ENCODE measurements at regions not wholly inside any gene's neighbourhood (a gene's known extent, or its start where the extent isn't known, plus 50 kb on each side); places are given as distances from the start of the nearest gene placed in this dataset.

GRCh38 chr4:19993242-19993641 lies 258.5 kb upstream of the SLIT2 start:
- H3K27ac ChIP-seq, result no peak overlapping the region
- intact Hi-C loops (cut with DNase I), result no loop called here
- no peaks in the 10 kb centered on the region for H3K9me3 ChIP-seq
- H3K36me3 ChIP-seq, result no peaks in the 10 kb centered on the region
- no peaks in the 10 kb centered on the region for H3K27me3 ChIP-seq
- no peaks in the 10 kb centered on the region for H3K4me1 ChIP-seq
- H3K9ac ChIP-seq (ENCODE audit: low read depth in 2 of 2, low read length in 2 of 2), result no peak overlapping the region
- H3K4me3 ChIP-seq, result no peak overlapping the region
- no peak for DNase-seq
- no peak for TF ChIP-seq CTCF (IDR thresholded peaks at IDR 0.05)

GRCh38 chr4:19992471-19993093 lies 259.1 kb upstream of the SLIT2 start:
- H3K4me3 ChIP-seq, result no peak overlapping the region
- H3K27me3 ChIP-seq, result no peaks in the 10 kb centered on the region
- no peak for TF ChIP-seq CTCF (IDR thresholded peaks at IDR 0.05)
- no peak overlapping the region for H3K27ac ChIP-seq
- no peak overlapping the region for H3K9ac ChIP-seq (ENCODE audit: low read depth in 2 of 2, low read length in 2 of 2)
- H3K4me1 ChIP-seq, result no peaks in the 10 kb centered on the region
- H3K9me3 ChIP-seq, result no peaks in the 10 kb centered on the region
- H3K36me3 ChIP-seq, result no peaks in the 10 kb centered on the region
- intact Hi-C loops (cut with DNase I), result no loop called here
- DNase-seq, result no peak

GRCh38 chr4:19987746-19988145 lies 264.0 kb upstream of the SLIT2 start:
- Histone ChIP-seq H3K27me3 (no peaks in the 10 kb centered on the region), H3K36me3 (no peaks in the 10 kb centered on the region), H3K9ac (ENCODE audit: low read depth in 2 of 2, low read length in 2 of 2) (no peak overlapping the region), H3K4me3 (no peak overlapping the region), H3K27ac (no peak overlapping the region), H3K4me1 (no peaks in the 10 kb centered on the region), H3K9me3 (no peaks in the 10 kb centered on the region)
- intact Hi-C loops (cut with DNase I), result no loop called here
- TF ChIP-seq CTCF (IDR thresholded peaks at IDR 0.05), result no peak
- no peak for DNase-seq

GRCh38 chr4:19983072-19983471 lies 268.6 kb upstream of the SLIT2 start:
- H3K9ac ChIP-seq (ENCODE audit: low read depth in 2 of 2, low read length in 2 of 2), result no peak overlapping the region

GRCh38 chr4:19982556-19982955 lies 269.1 kb upstream of the SLIT2 start:
- H3K27ac ChIP-seq, result no peak overlapping the region
- intact Hi-C loops (cut with DNase I), result no loop called here
- H3K9me3 ChIP-seq, result no peaks in the 10 kb centered on the region
- DNase-seq, result no peak
- no peak for TF ChIP-seq CTCF (IDR thresholded peaks at IDR 0.05)
- H3K4me3 ChIP-seq, result no peak overlapping the region
- H3K9ac ChIP-seq (ENCODE audit: low read depth in 2 of 2, low read length in 2 of 2), result no peak overlapping the region
- H3K36me3 ChIP-seq, result no peaks in the 10 kb centered on the region
- H3K4me1 ChIP-seq, result no peaks in the 10 kb centered on the region
- no peaks in the 10 kb centered on the region for H3K27me3 ChIP-seq

More at GRCh38 chr4:19983072-19983471, 268.6 kb upstream of the SLIT2 start:
- no peaks in the 10 kb centered on the region for H3K27me3 ChIP-seq
- H3K36me3 ChIP-seq, result no peaks in the 10 kb centered on the region
- no peaks in the 10 kb centered on the region for H3K9me3 ChIP-seq
- intact Hi-C loops (cut with DNase I), result no loop called here
- DNase-seq, result no peak
- H3K4me1 ChIP-seq, result no peaks in the 10 kb centered on the region
- no peak overlapping the region for H3K27ac ChIP-seq
- TF ChIP-seq CTCF (IDR thresholded peaks at IDR 0.05), result no peak
- H3K4me3 ChIP-seq, result no peak overlapping the region

All from colonic mucosa (tissue), 4 donors.